ENCODE measurements at regions not wholly inside any gene's neighbourhood (a gene's known extent, or its start where the extent isn't known, plus 50 kb on each side); places are given as distances from the start of the nearest gene placed in this dataset.

GRCh38 chr14:101256266-101256665, 305.0 kb upstream of the DIO3 start:
- TF ChIP-seq, protein P1, sequence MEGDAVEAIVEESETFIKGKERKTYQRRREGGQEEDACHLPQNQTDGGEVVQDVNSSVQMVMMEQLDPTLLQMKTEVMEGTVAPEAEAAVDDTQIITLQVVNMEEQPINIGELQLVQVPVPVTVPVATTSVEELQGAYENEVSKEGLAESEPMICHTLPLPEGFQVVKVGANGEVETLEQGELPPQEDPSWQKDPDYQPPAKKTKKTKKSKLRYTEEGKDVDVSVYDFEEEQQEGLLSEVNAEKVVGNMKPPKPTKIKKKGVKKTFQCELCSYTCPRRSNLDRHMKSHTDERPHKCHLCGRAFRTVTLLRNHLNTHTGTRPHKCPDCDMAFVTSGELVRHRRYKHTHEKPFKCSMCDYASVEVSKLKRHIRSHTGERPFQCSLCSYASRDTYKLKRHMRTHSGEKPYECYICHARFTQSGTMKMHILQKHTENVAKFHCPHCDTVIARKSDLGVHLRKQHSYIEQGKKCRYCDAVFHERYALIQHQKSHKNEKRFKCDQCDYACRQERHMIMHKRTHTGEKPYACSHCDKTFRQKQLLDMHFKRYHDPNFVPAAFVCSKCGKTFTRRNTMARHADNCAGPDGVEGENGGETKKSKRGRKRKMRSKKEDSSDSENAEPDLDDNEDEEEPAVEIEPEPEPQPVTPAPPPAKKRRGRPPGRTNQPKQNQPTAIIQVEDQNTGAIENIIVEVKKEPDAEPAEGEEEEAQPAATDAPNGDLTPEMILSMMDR (IDR thresholded peaks at IDR 0.05): no peak
- no peak for TF ChIP-seq ZFX (IDR thresholded peaks at IDR 0.05; ENCODE audit: borderline replicate concordance)

Measured in 22Rv1 (cell line).